Bronchial epithelial cell (primary cell): ENCODE measurements at regions not wholly inside any gene's neighbourhood (a gene's known extent, or its start where the extent isn't known, plus 50 kb on each side); places are given as distances from the start of the nearest gene placed in this dataset.

ENCODE experiments used
- DNase-seq: peaks from one replicate; pipeline ENCODE4 v3.0.0-alpha.2; 2010; ENCODE audit warnings: low read depth
- FAIRE-seq: peaks from 2 replicates; lab custom pipeline; 2011; peaks lifted over from hg19 to GRCh38; lab: Jason Lieb, UNC
- H3K27me3 ChIP-seq: 2 replicates; pipeline ENCODE4 v1.5.1; 2011; ENCODE audit warnings: low read length; ENCODE audit not compliant: control insufficient read depth, insufficient read depth
- H3K36me3 ChIP-seq: 2 replicates; pipeline ENCODE4 v1.5.1; 2011; ENCODE audit warnings: low read length; ENCODE audit not compliant: control insufficient read depth, insufficient read depth
- H3K4me3 ChIP-seq: 2 replicates; pipeline ENCODE4 v1.5.1; 2011; ENCODE audit warnings: mild to moderate bottlenecking, low read depth, low read length, control low read depth
- TF ChIP-seq, protein P1 (sequence below): IDR thresholded peaks from 2 replicates; pipeline ENCODE4 v1.5.1; 2011; ENCODE audit warnings: mild to moderate bottlenecking, moderate library complexity, low read length, control low read depth, inconsistent platforms; ENCODE audit not compliant: insufficient read depth, severe bottlenecking

GRCh38 chr6:115004982-115005381 is 662.2 kb upstream of the HS3ST5 start:
- H3K36me3 ChIP-seq = no peaks in the 10 kb centered on the region
- H3K27me3 ChIP-seq = no peaks in the 10 kb centered on the region
- FAIRE-seq (no peak), DNase-seq (no peak)
- TF ChIP-seq, protein P1, sequence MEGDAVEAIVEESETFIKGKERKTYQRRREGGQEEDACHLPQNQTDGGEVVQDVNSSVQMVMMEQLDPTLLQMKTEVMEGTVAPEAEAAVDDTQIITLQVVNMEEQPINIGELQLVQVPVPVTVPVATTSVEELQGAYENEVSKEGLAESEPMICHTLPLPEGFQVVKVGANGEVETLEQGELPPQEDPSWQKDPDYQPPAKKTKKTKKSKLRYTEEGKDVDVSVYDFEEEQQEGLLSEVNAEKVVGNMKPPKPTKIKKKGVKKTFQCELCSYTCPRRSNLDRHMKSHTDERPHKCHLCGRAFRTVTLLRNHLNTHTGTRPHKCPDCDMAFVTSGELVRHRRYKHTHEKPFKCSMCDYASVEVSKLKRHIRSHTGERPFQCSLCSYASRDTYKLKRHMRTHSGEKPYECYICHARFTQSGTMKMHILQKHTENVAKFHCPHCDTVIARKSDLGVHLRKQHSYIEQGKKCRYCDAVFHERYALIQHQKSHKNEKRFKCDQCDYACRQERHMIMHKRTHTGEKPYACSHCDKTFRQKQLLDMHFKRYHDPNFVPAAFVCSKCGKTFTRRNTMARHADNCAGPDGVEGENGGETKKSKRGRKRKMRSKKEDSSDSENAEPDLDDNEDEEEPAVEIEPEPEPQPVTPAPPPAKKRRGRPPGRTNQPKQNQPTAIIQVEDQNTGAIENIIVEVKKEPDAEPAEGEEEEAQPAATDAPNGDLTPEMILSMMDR = no peak
- H3K4me3 ChIP-seq = no peak overlapping the region

GRCh38 chr6:115004204-115004603 is 661.4 kb upstream of the HS3ST5 start:
- H3K4me3 ChIP-seq = no peak overlapping the region
- DNase-seq = peak; percentile 51
- FAIRE-seq = no peak
- TF ChIP-seq, protein P1 = no peak
- H3K36me3 ChIP-seq = no peaks in the 10 kb centered on the region
- H3K27me3 ChIP-seq = no peaks in the 10 kb centered on the region

DNA sequence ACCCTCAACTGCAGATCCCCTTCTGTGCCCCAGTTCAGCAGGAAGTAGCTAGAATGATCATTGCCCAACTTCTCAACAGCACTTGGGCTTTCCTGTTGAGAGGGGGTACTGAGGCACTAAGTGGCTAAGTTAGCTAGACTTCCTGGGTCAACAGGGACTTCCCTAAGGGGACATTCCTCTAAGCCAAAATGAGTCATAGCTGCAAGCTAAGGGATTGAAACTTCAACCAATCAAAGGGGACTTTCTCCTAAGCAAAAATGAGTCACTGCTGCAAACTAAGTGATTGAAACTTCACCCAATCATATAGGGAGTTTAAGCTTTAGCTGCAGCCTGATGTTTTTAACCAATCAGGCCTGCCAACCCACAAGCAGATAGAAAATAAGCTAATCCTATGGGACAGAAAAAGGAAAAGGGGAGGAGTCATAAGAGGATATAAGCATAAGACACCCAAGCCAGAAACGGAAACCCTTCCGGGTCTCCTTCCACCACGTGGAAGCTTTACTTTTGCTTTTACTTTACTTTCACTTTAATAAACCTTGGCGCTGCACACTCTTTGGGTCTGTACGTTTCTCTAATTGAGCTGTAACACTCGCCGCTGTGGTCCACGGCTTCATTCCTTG is 659.0 kb upstream of the HS3ST5 start:
- FAIRE-seq (no peak), DNase-seq (peak; percentile 15)
- no peaks in the 10 kb centered on the region for H3K27me3 ChIP-seq
- no peak overlapping the region for H3K4me3 ChIP-seq
- no peaks in the 10 kb centered on the region for H3K36me3 ChIP-seq
- TF ChIP-seq, protein P1 = no peak

GRCh38 chr6:115000736-115001135 is 657.9 kb upstream of the HS3ST5 start:
- H3K4me3 ChIP-seq = no peak overlapping the region
- DNase-seq (peak; percentile 27), FAIRE-seq (no peak)
- H3K27me3 ChIP-seq = no peaks in the 10 kb centered on the region
- TF ChIP-seq, protein P1 = no peak
- no peaks in the 10 kb centered on the region for H3K36me3 ChIP-seq

DNA sequence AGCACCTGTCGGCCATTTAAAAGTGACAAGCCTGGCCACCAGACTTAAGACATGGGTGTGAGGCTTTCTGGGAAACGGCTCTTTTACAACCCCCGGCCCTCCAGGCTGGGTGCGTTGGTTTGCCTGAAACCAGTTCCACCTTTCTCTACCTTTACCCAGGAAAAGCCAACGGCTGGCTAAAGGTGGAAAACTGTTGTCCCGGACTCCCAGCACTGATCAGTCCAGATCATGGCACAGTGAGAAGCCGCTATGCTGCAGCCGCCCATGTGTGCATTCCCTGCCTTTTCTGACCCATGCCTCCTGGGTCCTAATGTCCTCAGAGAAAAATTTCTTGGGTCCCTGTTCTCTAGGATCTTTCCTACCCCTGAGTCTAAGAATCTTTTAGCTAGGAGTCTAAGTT is 655.7 kb upstream of the HS3ST5 start:
- Histone ChIP-seq H3K27me3 (no peaks in the 10 kb centered on the region), H3K4me3 (no peak overlapping the region), H3K36me3 (no peaks in the 10 kb centered on the region)
- TF ChIP-seq, protein P1 = no peak
- DNase-seq (no peak), FAIRE-seq (no peak)

DNA sequence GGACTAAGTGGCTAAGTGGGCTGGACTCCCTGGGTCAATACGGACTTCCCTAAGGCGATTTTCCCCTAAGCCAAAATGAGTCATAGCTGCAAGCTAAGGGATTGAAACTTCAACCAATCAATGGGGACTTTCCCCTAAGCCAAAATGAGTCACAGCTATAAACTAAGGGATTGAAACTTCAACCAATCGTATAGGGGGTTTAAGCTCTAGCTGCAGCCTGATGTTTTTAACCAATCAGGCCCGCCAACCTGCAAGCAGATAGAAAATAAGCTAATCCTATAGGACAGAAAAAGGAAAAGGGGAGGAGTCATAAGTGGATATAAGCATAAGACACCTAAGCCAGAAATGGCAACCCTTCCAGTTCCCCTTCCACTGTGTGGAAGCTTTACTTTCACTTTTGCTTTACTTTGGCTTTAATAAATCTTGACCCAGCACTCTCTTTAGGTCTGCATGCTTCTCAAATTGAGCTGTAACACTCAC is 655.0 kb upstream of the HS3ST5 start:
- FAIRE-seq (no peak), DNase-seq (no peak)
- Histone ChIP-seq H3K27me3 (no peaks in the 10 kb centered on the region), H3K4me3 (no peak overlapping the region), H3K36me3 (no peaks in the 10 kb centered on the region)
- TF ChIP-seq, protein P1 = no peak
